GM21529 (cell line): ENCODE measurements at regions not wholly inside any gene's neighbourhood (a gene's known extent, or its start where the extent isn't known, plus 50 kb on each side); places are given as distances from the start of the nearest gene placed in this dataset.
A peak's percentile ranks its signal among the peaks of the same experiment; 100 is the strongest.
"Not testable (repeated sequence)": the region's sequence is repeated elsewhere in the genome, so short reads cannot be mapped to it uniquely, and the experiment has no call there.

Experiments
- ATAC-seq: cut with Tn5 transposase; IDR thresholded peaks from one replicate; pipeline ENCODE4 v1.9.1; 2021; ENCODE audit not compliant: unreplicated experiment

DNA sequence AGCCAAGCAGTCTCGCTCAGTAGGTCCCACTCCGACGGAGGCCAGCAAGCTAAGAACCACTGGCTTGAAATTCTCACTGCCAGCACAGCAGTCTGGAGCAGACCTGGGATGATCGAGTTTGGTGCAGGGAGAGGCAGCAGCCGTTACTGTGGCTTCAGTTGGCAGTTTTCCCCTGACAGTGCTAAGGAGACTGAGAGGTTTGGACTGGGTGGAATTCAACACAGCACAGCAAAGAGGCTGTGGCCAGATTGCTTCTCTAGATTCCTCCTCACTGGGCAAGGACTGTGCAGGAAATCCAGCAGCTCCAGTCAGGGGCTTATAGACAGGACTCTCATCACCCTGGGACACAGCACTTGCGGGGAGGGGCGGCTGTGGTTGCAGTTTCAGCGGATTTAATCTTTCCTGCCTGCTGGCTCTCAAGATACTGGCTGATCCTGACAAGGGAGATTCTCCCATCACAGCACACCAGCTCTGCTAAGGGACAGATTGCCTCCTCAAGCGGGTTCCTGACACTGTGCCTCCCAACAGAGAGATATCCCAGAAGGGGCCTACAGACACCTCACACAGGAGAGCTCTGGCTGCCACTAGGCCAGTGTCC is 122.1 kb downstream of the YIPF5 start:
- ATAC-seq = no peak

DNA sequence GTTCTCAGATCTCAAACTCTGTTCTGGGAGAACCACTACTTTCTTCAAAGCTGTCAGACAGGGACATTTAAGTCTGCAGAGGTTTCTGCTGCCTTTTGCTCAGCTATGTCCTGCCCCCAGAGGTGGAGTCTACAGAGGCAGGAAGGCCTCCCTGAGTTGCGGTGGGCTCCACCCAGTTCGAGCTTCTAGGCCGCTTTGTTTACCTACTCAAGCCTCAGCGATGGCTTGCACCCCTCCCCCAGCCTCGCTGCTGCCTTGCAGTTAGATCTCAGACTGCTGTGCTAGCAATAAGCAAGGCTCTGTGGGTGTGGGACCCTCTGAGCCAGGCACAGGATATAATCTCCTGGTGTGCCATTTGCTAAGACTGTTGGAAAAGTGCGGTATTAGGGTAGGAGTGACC is 115.1 kb downstream of the YIPF5 start:
- ATAC-seq = not testable (repeated sequence)

DNA sequence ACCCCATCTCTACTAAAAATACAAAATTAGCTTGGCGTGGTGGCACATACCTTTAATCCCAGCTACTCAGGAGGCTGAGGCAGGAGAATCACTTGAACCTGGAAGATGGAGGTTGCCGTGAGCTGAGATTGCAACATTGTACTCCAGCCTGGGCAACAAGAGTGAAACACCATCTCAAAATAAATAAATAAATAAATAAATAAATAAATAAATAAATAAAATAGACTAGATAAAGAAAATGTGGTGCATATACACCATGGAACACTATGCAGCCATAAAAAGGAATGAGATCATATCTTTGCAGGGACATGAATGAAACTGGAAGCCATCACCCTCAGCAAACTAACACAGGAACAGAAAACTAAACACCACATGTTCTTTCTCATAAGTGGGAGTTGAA is 110.4 kb downstream of the YIPF5 start:
- not testable (repeated sequence) for ATAC-seq

DNA sequence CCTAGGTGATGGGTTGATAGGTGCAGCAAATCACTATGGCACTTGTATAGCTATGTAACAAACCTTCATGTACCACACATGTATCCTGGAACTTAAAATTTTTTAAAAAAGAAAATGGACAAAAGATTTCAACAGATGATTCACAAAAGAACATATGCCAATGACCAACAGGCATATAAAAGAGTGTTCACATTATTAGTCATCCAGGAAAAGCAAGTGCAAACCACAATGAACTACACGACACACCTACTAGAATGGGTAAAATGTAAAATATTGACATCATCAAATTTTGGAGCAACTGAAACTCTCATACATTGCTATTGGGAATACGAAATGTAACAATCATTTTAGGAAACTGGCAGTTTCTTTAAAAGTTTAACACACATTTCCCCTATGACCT is 109.9 kb downstream of the YIPF5 start:
- ATAC-seq = no peak

DNA sequence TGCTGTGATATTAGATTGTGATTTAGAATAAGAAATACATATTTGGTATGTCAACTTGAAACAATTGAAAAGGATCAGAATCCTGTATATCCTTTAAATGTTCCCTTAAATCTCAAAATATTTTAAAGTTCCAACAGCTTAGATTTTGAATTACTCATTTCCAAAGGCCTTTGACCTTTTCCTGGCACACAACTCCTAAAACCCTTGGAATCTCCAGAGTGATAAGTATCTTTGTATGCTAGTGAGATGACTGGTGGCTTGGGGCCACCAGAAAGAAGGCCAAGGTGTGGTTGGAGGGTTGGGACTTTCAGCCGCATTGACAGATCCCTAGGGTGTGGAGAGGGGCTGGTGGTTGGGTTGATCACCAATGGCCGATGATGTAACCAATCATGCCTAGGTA is 104.7 kb downstream of the YIPF5 start:
- ATAC-seq = no peak

DNA sequence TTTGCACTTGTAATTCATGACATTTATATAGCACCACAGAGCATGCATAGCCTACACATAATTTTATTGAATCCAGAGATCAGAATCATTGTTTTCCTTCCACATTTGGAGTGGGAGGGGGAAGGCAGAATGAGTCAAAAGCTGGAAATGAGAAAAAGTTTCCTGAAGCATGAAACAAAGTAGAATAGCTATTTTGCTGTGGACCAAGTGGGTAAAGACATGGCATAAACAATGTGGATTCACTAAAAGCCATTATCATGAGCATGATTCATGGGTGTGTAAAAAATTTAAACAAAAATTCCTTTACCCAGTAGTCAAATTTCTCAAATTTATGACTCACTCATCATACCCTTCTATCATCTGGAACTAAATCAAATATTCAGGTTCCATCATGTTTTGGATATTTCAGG is 97.9 kb downstream of the YIPF5 start:
- ATAC-seq = no peak

DNA sequence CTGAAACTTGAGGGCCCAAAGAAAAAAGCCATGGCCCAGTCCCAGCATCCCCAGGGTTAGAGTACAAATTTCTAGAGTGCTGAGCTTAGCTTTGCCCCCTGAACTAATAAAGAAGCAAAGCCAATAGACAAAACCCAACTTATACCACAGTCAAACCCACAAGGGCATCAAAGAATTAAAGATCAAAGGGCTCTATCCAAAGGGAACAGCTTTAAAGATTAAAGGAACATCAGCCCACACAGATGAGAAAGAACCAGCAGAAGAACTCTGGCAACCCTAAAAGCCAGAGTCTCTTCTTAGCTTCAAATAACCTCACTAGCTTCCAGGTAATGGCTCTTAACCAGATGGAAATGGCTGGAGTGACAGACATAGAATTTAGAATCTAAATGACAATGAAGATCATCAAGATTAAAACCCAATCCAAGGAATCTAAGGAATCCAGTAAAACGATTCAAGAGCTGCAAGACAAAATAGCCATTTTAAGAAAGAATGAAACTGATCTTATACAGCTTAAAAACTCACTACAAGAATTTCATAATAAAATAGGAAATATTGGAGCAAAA is 93.9 kb downstream of the YIPF5 start:
- ATAC-seq = no peak

DNA sequence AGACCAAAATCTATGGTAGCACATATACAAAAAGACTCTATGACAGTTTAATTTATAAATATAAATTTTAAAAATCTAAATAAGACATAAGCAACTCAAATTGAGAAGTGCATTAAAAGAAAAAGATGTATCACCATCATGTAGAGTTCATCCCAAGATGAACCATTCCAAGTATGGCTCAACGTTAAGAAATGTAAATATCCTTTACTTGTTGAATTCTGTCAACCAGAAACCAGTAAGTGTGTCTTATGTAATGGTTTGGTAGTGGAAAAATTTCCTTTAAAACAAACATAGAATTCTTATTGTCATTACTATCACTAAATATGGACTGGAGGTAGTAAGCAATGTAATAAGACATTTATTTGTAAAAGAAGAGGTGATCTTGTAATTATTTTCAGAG is 87.3 kb downstream of the YIPF5 start:
- ATAC-seq = no peak

DNA sequence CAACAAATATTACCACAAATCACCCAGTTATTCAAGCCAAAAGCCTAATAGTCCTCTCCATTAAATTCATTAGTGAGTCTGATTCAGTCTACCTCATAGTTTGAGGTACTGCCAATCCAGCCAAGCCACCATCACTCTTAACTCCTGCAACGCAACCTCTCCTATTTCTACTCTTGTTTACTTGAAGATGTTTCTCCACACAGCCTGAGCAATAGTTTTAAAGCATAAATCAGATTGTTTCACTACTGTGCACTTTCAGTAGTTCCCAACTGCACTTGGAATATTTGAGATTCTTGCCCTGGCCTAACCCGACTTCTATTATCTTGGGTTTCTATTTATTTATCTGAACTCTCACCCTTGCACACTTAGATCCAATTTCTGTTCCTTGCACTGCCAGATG is 85.5 kb downstream of the YIPF5 start:
- no peak for ATAC-seq

DNA sequence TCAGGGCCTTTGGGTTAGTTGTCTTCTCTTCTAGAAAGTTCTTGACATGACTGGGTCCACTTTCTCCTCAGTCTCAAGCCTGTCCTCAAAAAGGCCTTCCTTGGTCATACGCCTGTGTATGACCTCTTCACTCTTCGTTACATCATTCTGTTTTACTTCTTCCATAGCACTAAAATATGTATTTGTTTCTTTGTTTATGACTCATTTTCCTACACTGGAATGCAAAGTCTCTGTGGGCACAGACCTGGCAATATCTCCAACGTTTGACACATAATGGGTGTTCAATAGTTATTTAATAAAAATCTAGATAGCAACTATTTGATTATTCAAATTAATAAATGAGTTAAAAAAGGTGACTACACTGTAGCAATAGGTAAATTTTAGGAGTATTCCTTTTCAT is 85.1 kb downstream of the YIPF5 start:
- no peak for ATAC-seq

DNA sequence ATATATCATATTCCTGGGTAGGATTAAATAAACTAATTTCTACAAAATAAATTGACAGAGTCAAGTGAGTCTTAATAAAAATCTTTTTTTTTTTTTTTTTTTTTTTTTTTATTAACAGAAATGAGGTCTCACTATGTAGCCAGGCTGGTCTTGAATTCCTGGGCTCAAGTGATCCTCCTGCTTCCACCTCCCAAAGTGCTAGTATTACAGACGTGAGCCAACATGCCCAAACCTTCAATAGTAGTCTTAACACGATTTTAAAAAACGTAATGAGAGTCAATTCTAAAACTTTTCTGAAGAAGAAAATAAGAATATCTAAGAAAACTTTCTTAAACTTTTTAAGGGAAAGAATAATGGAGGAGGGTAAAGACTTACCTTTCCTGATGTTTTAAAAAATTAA is 84.2 kb downstream of the YIPF5 start:
- no peak for ATAC-seq

DNA sequence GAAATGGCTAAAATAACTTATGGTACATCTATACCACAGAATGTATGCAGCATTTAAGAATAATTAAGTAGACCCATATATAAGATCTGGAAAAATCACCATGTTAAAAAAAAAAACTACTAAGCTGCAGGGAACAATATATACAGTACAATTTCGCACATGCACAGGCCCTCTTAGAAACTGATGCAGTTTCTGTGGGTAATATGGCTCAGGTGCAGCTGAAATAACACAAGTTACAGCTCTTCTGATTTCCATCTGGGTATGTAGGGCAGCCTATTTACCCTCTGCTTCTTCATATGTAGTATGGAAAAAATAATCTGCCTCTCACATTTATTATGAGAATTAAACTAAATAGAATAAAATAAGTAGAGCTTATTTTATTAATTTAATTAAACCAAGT is 82.9 kb downstream of the YIPF5 start:
- no peak for ATAC-seq

DNA sequence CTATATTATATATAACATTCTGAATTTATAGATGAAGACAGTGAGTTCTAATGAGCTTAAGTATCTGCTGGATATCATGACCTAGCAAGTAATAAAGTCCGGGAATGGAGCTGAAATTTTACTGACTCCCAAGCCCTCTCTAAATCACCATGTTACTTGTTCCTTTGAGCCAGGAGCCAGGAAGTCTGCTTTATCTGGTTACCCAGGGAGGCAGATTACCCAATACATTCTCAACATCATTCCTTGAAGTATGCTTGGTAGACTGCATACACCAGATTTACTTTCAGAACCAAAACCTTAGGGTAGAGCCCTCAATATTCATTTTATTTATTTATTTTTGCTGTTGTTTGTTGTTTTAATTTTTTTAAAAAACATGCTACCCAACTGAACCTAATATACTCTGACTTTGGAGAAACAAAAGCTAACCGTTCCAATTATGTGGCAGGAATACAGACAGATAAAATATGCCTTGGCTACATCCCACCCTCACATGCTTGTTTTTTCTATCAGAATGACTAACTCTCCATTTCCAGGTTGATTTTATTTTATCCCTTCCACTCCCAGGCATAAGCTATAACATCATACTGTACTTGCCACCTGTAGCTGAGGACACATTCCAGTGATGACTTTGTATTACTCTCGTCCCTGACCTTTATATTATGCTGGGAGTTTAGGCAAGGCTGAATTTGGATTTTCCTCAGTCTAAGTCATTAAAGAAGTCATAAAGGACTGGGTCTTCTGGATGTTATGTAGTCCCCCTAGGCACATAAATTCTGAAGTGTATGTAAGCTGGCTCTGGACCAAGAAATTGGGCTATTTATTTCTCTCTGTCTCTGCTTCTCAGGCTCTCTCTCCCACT is 82.0 kb downstream of the YIPF5 start:
- no peak for ATAC-seq

DNA sequence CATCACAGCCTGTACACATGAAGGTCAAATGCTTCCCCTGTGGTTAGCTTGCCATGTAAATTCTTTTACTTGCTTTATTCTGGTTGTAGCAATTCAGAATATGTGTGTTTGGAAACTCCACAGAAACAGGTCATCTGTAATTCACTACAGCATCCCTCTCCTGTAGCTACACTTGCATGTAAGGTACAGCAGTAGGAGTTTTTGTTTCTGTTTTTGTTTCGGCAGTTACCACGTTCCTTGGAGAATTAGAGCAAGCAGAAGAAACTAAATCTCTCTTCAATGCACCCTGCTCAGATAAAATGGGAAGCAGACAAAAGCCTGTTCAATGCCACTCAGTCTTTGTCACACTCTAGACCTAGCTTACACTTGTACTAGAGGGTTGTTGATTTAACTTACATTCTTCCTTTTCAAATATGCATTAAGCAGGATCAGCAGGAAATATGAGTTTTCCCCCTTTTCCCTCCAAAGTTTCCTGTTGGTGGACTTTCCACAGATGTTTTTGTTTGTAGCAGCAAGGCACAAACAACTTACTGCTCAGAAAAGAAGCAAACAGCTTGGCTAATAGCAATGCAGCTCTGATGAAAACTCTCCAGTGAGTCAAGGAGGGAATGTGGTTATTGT is 80.9 kb downstream of the YIPF5 start:
- peak; percentile 78 for ATAC-seq

DNA sequence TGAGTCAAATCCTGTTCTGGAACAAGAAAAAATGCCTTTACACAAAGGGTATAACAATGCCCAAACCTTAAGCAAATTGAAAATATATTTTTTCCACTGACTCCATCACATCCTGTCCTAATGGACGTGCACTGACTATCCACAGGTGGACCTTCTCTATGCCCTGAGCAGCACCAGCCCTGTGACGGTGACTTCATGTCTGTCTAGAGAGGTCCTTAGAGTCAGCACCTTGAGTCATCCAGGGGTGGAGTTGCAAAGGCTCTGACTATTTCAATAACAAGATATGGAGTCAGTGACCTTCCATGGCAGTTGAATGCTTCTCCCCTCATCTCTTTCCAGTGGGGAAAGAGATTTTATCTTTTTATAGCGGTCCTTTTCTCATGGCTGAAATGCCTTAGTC is 78.0 kb downstream of the YIPF5 start:
- ATAC-seq = no peak

DNA sequence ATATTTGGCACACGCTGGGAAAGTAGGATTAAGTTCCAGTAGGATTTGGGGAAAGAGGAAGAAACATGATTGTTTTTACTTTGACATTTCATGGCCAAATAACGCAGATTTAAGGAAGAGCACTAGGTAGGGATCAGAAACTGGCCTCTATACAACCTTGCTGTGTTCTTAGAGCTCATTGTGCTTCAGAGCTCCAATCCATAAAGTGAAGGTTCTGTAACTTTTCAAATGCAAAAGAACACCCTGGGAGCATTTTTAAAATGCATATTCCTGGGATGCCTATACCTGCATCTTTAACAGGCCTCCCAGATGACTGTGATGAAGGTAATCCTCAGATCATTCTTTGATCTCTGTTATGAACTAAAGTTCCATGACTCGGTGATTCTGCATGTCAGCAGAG is 77.1 kb downstream of the YIPF5 start:
- ATAC-seq = no peak

DNA sequence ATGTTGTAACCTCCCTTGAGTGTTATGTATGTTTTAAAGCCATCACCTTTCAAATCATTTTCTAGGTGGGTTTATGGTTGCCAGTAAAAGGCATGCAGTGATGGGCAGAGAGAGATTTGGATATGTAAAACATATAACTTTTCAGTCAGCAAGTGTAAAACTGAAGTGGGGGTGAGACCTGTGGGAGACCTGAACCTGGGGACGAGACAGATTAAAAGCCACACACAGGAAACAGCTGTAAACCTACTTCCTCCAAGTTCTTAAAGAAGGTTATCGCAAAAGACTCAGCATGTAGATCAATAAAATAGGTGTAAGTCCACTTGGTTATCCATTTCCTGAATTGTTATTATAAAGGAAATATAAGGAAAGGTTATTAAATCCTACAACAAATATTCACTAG is 76.6 kb downstream of the YIPF5 start:
- ATAC-seq = no peak

DNA sequence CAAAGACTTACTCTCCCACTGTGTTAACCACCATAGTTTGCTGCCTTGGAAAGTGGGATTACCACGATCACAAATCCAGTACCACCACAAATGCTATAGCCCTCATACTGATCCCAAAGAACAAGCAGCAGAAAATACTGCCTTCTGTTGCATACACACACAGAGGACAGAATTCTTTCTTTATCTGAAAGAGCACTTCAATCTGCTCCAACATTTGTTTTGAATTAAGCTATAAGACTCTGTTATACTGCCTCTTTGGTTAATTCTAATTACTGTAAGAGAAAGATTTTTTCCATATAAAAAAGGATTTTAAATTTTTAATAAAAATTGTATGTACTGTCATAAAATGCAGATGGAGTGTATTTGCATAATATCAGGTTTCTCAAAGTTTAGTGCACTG is 69.8 kb downstream of the YIPF5 start:
- ATAC-seq = no peak

DNA sequence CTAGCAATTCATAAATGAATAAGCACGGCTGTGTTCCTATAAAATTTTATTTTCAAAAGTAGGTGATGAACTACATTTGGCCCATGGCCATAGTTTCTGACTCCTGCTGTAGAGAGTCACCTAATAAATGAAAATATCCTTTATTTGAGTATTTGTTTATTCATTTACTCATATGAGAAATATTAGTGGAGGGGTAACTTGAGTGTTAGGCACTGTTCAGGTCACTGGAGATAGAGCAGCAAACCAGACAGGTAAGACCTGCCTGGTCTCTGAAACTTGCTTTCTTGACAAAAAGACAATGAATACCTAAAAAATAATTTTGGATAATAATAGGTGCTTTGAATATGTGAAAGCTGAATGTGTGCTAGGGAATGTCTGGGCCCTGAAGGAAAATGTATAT is 68.8 kb downstream of the YIPF5 start:
- ATAC-seq = no peak

DNA sequence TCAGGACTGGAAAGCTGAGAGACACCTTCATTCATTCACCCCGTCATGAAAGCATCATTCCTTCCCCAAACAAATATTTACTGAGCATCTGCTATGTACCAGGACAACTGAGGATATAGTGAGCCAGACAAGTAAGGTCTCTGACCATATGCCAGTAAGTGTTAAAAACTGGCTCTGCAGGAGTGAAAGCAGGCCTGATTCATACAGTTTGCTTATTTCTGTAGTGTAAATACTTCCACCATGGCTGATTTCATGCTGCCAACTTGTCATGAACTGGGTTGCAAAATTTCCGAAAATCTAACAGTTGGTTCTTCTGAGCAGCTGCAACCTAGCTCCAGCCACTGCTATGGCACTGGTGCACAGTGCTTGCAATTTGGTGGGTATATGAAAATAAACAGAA is 68.1 kb downstream of the YIPF5 start:
- ATAC-seq = no peak

DNA sequence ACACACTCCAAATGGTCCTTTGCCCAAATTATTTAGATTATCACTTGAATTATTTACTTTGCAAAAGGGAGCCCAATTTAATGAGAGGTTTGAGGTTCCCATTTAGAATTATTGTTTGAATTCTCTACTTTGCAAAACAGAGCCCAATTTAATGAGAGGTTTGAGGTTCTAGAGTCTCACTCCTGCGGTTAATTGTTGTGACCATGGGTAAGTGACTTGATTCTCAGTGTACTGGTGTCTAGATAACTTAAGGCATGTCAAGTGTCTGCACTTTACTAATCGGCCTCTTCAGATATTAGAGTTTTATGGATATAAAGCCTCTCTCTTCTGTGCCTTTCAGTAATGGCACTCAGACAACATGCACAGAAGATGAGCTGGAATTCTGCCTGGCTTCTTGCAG is 67.5 kb downstream of the YIPF5 start:
- no peak for ATAC-seq
